ENCODE measurements at regions not wholly inside any gene's neighbourhood (a gene's known extent, or its start where the extent isn't known, plus 50 kb on each side); places are given as distances from the start of the nearest gene placed in this dataset.

- peak; percentile 78 to 89 for DNase-seq
Observed at GRCh38 chr5:166505544-166505943, 1785.9 kb upstream of the WWC1 start.

GRCh38 chr5:166507810-166508425, 1783.5 kb upstream of the WWC1 start:
- DNase-seq: no peak

- DNase-seq: no peak
Observed at GRCh38 chr5:166509085-166509484, 1782.4 kb upstream of the WWC1 start.

GRCh38 chr5:166517976-166518375, 1773.5 kb upstream of the WWC1 start:
- no peak for DNase-seq

- no peak for DNase-seq
Observed at GRCh38 chr5:166523206-166523605, 1768.2 kb upstream of the WWC1 start.

GRCh38 chr5:166529200-166529599, 1762.2 kb upstream of the WWC1 start:
- DNase-seq: no peak

GRCh38 chr5:166532456-166533220, 1758.8 kb upstream of the WWC1 start:
- DNase-seq: no peak

GRCh38 chr5:166535641-166536040, 1755.8 kb upstream of the WWC1 start:
- DNase-seq: no peak

- peak in 1 of 2 experiments; percentile 1 for DNase-seq
Observed at GRCh38 chr5:166540156-166540555, 1751.3 kb upstream of the WWC1 start.

GRCh38 chr5:166551384-166551783, 1740.1 kb upstream of the WWC1 start:
- DNase-seq: no peak

- no peak for DNase-seq
Observed at GRCh38 chr5:166553778-166554177, 1737.7 kb upstream of the WWC1 start.

- no peak for DNase-seq
Observed at GRCh38 chr5:166561759-166562158, 1729.7 kb upstream of the WWC1 start.

GRCh38 chr5:166562246-166562645, 1729.2 kb upstream of the WWC1 start:
- DNase-seq: peak in 1 of 2 experiments; percentile 5

- no peak for DNase-seq
Observed at GRCh38 chr5:166566725-166567124, 1724.7 kb upstream of the WWC1 start.

GRCh38 chr5:166570865-166571264, 1720.6 kb upstream of the WWC1 start:
- DNase-seq: no peak

GRCh38 chr5:166571668-166572067, 1719.8 kb upstream of the WWC1 start:
- no peak for DNase-seq

GRCh38 chr5:166576323-166576722, 1715.1 kb upstream of the WWC1 start:
- no peak for DNase-seq

- no peak for DNase-seq
Observed at GRCh38 chr5:166581826-166582225, 1709.6 kb upstream of the WWC1 start.

GRCh38 chr5:166582416-166582815, 1709.0 kb upstream of the WWC1 start:
- no peak for DNase-seq

GRCh38 chr5:166594567-166594966, 1696.9 kb upstream of the WWC1 start:
- no peak for DNase-seq

- peak; percentile 63 to 79 for DNase-seq
Observed at GRCh38 chr5:166595274-166595951, 1696.0 kb upstream of the WWC1 start.

GRCh38 chr5:166596043-166596442, 1695.4 kb upstream of the WWC1 start:
- peak; percentile 32 to 79 for DNase-seq

- DNase-seq: no peak
Observed at GRCh38 chr5:166602271-166602670, 1689.2 kb upstream of the WWC1 start.

GRCh38 chr5:166617507-166617906, 1673.9 kb upstream of the WWC1 start:
- no peak for DNase-seq

All from NCI-H524 (cell line).